ENCODE measurements at regions not wholly inside any gene's neighbourhood (a gene's known extent, or its start where the extent isn't known, plus 50 kb on each side); places are given as distances from the start of the nearest gene placed in this dataset.

DNA sequence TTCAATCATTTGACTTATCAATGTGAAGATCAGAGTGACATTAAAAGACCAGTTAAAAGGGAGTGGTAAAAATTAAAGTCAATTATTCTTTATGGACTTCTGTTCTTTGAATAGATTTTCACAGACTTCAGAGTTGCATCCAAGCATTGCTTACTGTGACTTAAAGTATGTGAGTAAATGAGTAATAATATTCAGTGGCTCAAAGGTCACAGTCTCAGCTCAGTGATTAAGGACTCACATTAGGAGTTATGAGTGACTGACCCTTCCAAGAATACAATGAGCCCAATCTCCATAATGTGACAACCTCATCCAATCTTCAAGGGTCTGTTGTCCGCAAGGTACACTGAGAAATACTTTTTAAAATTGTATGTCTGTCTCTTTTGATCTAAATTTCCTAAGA lies 811.2 kb downstream of the BRINP1 start:
- TF ChIP-seq YY1 (IDR thresholded peaks at IDR 0.05; ENCODE audit: insufficient read depth, insufficient read length) (no peak), SUZ12 (IDR thresholded peaks at IDR 0.05; ENCODE audit: extremely low read depth, insufficient read depth, insufficient read length) (no peak)
